Type B pancreatic cell (in vitro differentiated cells): ENCODE measurements at regions not wholly inside any gene's neighbourhood (a gene's known extent, or its start where the extent isn't known, plus 50 kb on each side); places are given as distances from the start of the nearest gene placed in this dataset.

Experiments
- DNase-seq: peaks from one replicate; pipeline ENCODE4 v3.0.0; 2021; ENCODE audit warnings: mixed read lengths; ENCODE audit not compliant: unreplicated experiment; ENCODE audit errors: extremely low spot score
- H3K27ac Mint-ChIP-seq: 2 replicates; pipeline ENCODE4 v1.8.0; 2021; ENCODE audit warnings: mild to moderate bottlenecking, mixed read lengths
- H3K27me3 Mint-ChIP-seq: 2 replicates; pipeline ENCODE4 v1.8.0; 2021; ENCODE audit warnings: mixed read lengths
- H3K36me3 Mint-ChIP-seq: 2 replicates; pipeline ENCODE4 v1.8.0; 2021; ENCODE audit warnings: mixed read lengths
- H3K4me1 Mint-ChIP-seq: one replicate; pipeline ENCODE4 v1.8.0; 2021; ENCODE audit warnings: mixed read lengths; ENCODE audit not compliant: unreplicated experiment
- H3K4me3 Mint-ChIP-seq: 2 replicates; pipeline ENCODE4 v1.8.0; 2021; ENCODE audit warnings: mild to moderate bottlenecking, mixed read lengths
- H3K9me3 Mint-ChIP-seq: 2 replicates; pipeline ENCODE4 v1.8.0; 2021; ENCODE audit warnings: mixed read lengths
- TF ChIP-seq, protein P1 (sequence below): fragments of 200-600 bp; sonication (generic); conservative IDR thresholded peaks from 2 replicates; pipeline ENCODE4 v1.5.0; 2021; ENCODE audit warnings: antibody characterized with exemption, mild to moderate bottlenecking

DNA sequence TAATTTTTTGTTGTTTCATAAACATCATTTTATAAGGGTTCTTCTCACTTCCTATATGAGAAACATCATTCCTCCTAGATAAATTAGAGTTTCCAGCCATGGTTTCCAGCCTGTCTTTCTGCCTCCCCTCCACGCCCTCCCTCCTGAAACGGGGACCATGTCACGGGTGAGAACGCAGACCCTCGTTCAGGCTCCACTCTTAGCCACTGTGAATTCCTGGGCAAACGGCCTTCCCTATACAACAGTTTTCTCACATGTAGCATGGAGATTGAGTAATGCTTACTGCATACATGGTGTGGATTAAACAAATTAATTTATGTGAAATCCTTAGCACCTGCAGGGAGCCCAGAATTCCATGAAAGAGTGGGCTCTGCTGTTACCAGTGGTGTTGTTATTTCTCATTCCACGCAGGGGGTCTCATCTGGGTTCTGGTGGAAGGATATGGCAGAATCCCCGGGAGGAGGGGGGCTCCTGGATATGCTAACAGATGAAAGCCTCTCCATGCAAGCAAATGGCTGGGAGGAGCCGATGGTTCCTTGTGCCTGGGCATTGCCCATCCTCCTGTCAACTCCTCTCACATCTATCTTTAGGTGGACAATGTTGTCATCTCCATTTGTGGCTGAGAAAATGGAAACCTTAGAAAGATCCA lies 54.0 kb upstream of the TWIST2 start:
- TF ChIP-seq, protein P1, sequence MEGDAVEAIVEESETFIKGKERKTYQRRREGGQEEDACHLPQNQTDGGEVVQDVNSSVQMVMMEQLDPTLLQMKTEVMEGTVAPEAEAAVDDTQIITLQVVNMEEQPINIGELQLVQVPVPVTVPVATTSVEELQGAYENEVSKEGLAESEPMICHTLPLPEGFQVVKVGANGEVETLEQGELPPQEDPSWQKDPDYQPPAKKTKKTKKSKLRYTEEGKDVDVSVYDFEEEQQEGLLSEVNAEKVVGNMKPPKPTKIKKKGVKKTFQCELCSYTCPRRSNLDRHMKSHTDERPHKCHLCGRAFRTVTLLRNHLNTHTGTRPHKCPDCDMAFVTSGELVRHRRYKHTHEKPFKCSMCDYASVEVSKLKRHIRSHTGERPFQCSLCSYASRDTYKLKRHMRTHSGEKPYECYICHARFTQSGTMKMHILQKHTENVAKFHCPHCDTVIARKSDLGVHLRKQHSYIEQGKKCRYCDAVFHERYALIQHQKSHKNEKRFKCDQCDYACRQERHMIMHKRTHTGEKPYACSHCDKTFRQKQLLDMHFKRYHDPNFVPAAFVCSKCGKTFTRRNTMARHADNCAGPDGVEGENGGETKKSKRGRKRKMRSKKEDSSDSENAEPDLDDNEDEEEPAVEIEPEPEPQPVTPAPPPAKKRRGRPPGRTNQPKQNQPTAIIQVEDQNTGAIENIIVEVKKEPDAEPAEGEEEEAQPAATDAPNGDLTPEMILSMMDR, result no peak
- peaks cover 27% of the 10 kb centered on the region for H3K27me3 Mint-ChIP-seq
- H3K36me3 Mint-ChIP-seq, result no peaks in the 10 kb centered on the region
- peaks cover 15% of the 10 kb centered on the region for H3K4me1 Mint-ChIP-seq
- H3K9me3 Mint-ChIP-seq, result peaks cover 3% of the 10 kb centered on the region
- H3K27ac Mint-ChIP-seq, result no peak overlapping the region
- H3K4me3 Mint-ChIP-seq, result no peak overlapping the region
- DNase-seq, result no peak

DNA sequence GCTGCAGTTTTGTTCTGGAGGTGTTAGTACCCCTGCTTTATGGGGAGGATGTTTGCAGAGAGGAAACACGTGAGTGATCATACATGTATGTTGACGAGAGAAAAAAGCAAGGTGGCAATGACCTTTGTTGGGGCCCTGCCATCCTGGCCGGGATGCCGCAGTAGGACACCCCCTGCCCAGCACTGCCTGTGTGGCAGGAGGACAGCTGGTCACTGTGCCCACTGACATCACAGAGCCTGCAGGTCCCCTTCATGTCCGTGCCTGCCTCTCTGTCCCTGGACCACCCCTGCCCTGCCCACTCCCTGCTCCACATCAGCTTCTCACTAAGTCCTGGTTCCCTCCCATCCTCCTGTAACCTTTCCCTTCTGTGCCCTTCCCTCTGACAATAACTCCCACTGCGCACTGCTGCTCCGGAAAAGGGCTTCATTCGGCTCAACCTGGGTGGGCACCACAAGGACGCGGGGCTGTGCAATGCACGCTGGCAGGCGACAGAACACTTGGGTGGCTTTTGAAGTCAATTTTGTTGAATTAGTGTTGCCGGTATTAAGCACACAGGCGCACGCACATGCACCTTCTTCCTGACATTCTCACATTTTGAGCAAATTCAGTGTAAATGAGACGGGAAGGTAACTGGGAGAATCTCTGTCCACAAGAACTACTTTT lies 51.5 kb upstream of the TWIST2 start:
- no peaks in the 10 kb centered on the region for H3K36me3 Mint-ChIP-seq
- TF ChIP-seq, protein P1, result no peak
- peaks cover 32% of the 10 kb centered on the region for H3K27me3 Mint-ChIP-seq
- H3K4me3 Mint-ChIP-seq, result no peak overlapping the region
- DNase-seq, result no peak
- H3K4me1 Mint-ChIP-seq, result no peaks in the 10 kb centered on the region
- peaks cover 3% of the 10 kb centered on the region for H3K9me3 Mint-ChIP-seq
- H3K27ac Mint-ChIP-seq, result no peak overlapping the region

DNA sequence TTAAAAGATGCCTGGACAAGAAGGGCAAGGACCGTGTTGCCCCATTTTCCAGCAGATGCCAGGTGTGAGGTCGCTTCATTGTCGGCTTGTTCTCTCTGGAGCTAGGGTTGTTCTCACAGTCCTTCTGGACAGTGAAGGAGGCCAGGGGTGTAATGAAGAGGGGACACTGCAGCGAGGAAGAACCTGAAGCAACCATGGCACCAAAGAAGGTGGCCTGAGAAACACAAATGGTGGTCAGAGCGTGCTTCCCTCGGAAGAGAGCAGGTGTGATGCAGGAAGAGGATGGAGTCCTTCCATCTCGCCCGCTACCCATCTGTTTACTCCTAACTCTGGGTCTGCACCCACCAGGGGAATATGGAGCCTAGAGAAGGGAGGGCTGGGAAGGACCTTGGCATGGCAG lies 50.3 kb upstream of the TWIST2 start:
- TF ChIP-seq, protein P1, result no peak
- Mint-ChIP-seq H3K4me3 (no peak overlapping the region), H3K27me3 (peaks cover 41% of the 10 kb centered on the region), H3K27ac (no peak overlapping the region), H3K9me3 (peaks cover 3% of the 10 kb centered on the region), H3K36me3 (no peaks in the 10 kb centered on the region), H3K4me1 (no peaks in the 10 kb centered on the region)
- DNase-seq, result no peak
